Ascending aorta (tissue), 2 donors: ENCODE measurements at regions not wholly inside any gene's neighbourhood (a gene's known extent, or its start where the extent isn't known, plus 50 kb on each side); places are given as distances from the start of the nearest gene placed in this dataset.

Experiments used
- DNase-seq, 2 donors: peaks; one replicate each; pipeline ENCODE4 v3.0.0-alpha.2; 2019; ENCODE audit warnings: low spot score in 2 of 2
- H3K27ac ChIP-seq, 2 donors: fragments of 200-600 bp; sonication (generic); one replicate each; pipeline ENCODE4 v1.5.1; 2016 to 2017; ENCODE audit warnings: mild to moderate bottlenecking in 1 of 2
- H3K27me3 ChIP-seq: fragments of 200-600 bp; sonication (generic); one replicate; pipeline ENCODE4 v1.5.1; 2017
- H3K36me3 ChIP-seq, 2 donors: fragments of 200-600 bp; sonication (generic); one replicate each; pipeline ENCODE4 v1.5.1; 2016
- H3K4me1 ChIP-seq, 2 donors: fragments of 200-600 bp; sonication (generic); one replicate each; pipeline ENCODE4 v1.5.1; 2016 to 2017; ENCODE audit warnings: mild to moderate bottlenecking in 1 of 2
- H3K4me3 ChIP-seq, 2 donors: fragments of 200-600 bp; sonication (generic); one replicate each; pipeline ENCODE4 v1.5.1; 2016 to 2017; ENCODE audit warnings: mild to moderate bottlenecking in 1 of 2
- H3K9me3 ChIP-seq, 2 donors: fragments of 200-600 bp; sonication (generic); one replicate each; pipeline ENCODE4 v1.5.1; 2016
- intact Hi-C: fragments of 100-400 bp; cut with DNase I; formaldehyde crosslinking; loops from one replicate; pipeline ENCODE4 v1.15.1; 2023
- TF ChIP-seq, protein P1 (sequence below), 3 experiments: fragments of 200-600 bp in 2 of 3; fragments of 450-650 bp in 1 of 3; sonication (generic) in 2 of 3; IDR thresholded peaks; one replicate each; pipeline ENCODE4 v1.5.1; 2016 to 2019; ENCODE audit warnings: antibody characterized with exemption in 3 of 3, mild to moderate bottlenecking in 1 of 3, moderate library complexity in 1 of 3

DNA sequence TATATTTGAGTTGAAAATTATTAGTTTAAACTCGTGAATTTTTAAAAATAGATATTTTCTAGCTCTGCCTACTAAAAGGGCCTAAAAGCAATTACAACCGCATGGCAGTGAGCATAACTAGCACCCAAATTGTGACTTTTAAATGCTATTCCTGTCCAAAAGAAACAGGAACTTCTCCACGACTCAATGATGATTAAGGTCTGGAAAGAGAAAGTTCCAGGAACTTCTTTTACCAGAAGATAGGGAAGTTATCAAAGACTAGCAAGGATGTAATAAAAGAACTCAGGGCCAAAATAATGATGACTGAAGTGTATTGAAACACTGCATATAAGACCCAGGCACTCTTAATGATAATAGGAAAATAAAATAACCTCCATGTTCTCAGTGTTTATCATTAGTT, 313.0 kb downstream of the PLPP3 start:
- Histone ChIP-seq H3K4me3 (no peak overlapping the region), H3K27me3 (no peaks in the 10 kb centered on the region), H3K27ac (no peak overlapping the region), H3K36me3 (no peaks in the 10 kb centered on the region), H3K4me1 (no peaks in the 10 kb centered on the region), H3K9me3 (no peaks in the 10 kb centered on the region)
- intact Hi-C loops, result no loop called here
- TF ChIP-seq, protein P1, sequence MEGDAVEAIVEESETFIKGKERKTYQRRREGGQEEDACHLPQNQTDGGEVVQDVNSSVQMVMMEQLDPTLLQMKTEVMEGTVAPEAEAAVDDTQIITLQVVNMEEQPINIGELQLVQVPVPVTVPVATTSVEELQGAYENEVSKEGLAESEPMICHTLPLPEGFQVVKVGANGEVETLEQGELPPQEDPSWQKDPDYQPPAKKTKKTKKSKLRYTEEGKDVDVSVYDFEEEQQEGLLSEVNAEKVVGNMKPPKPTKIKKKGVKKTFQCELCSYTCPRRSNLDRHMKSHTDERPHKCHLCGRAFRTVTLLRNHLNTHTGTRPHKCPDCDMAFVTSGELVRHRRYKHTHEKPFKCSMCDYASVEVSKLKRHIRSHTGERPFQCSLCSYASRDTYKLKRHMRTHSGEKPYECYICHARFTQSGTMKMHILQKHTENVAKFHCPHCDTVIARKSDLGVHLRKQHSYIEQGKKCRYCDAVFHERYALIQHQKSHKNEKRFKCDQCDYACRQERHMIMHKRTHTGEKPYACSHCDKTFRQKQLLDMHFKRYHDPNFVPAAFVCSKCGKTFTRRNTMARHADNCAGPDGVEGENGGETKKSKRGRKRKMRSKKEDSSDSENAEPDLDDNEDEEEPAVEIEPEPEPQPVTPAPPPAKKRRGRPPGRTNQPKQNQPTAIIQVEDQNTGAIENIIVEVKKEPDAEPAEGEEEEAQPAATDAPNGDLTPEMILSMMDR (IDR thresholded peaks at IDR 0.05), result no peak
- DNase-seq, result no peak

DNA sequence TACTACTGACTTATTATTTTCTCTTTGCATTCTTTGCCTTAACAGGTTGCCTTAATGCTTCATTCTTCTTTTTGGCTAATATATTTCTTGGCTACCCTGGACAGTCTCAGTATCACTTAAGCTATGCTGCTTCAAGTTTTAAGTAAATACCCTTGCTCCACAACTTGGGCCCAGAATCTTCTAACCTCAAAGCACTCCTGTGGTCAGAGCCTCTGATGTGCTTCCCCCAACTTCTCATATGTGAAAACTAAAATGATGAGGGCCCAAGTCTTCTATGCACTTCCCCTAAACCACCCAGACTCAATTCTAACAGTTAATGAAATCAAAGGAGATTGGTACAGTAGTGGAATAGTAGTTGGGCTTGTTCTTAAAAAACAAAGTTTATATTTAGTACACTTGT, 314.1 kb downstream of the PLPP3 start:
- Histone ChIP-seq H3K27ac (no peak overlapping the region), H3K9me3 (peaks cover 2 to 3% of the 10 kb centered on the region in 2 donors), H3K4me3 (no peak overlapping the region), H3K4me1 (no peaks in the 10 kb centered on the region), H3K27me3 (no peaks in the 10 kb centered on the region), H3K36me3 (no peaks in the 10 kb centered on the region)
- DNase-seq, result no peak
- intact Hi-C loops, result no loop called here
- TF ChIP-seq, protein P1 (IDR thresholded peaks at IDR 0.05), result no peak

DNA sequence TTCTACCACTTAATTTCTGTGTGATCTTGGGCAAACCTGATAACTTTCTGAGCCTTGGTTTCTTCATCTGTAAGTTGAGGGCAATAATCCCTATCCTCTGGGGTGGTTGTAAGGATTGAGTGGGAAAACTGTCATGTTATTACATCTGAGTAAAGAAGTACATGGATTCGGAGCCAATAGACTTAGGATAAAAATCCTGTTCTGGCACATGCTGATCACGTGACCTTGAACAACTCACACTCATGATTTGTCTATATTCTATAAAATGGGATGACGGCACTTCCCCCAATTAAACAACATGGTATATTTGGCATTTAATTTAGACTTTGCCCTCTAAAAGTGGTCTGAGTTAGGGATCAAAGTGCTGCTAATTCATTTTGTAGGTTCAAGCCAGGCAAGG, 315.5 kb downstream of the PLPP3 start:
- H3K4me1 ChIP-seq, result no peaks in the 10 kb centered on the region
- H3K27ac ChIP-seq, result no peak overlapping the region
- no peaks in the 10 kb centered on the region for H3K27me3 ChIP-seq
- H3K9me3 ChIP-seq, result peaks cover 5% of the 10 kb centered on the region in 2 donors
- DNase-seq, result no peak
- H3K4me3 ChIP-seq, result no peak overlapping the region
- H3K36me3 ChIP-seq, result no peaks in the 10 kb centered on the region
- intact Hi-C loops, result no loop called here
- TF ChIP-seq, protein P1 (IDR thresholded peaks at IDR 0.05), result no peak

DNA sequence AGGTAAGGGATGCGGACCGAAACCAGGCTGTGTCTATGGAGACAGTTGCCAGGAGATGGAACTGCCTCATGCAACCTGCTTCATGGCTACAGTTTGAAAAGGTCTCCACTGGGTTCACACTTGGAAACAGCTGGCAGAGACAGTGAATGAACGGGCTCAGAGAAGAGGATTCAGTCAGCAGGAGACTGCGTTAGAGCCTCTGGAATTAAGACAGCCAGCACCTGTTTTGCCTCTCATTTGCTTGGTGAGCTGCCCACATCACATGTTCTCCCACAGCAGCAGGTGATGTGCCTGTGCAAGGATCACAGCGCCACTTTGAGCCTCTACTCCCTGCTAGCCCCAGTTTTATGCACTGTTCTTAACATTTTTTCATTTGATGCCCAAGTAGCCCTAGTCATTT, 321.0 kb downstream of the PLPP3 start:
- Histone ChIP-seq H3K27ac (no peak overlapping the region), H3K27me3 (no peaks in the 10 kb centered on the region), H3K36me3 (no peaks in the 10 kb centered on the region), H3K9me3 (peaks cover 5% of the 10 kb centered on the region in 2 donors), H3K4me1 (peaks cover 9 to 14% of the 10 kb centered on the region in 2 donors), H3K4me3 (no peak overlapping the region)
- intact Hi-C loops, result loop anchor here (5.0 kb wide), 1 partner anchor 186 kb away; no protein-coding TSS in a partner anchor
- DNase-seq, result no peak
- TF ChIP-seq, protein P1 (IDR thresholded peaks at IDR 0.05), result no peak

DNA sequence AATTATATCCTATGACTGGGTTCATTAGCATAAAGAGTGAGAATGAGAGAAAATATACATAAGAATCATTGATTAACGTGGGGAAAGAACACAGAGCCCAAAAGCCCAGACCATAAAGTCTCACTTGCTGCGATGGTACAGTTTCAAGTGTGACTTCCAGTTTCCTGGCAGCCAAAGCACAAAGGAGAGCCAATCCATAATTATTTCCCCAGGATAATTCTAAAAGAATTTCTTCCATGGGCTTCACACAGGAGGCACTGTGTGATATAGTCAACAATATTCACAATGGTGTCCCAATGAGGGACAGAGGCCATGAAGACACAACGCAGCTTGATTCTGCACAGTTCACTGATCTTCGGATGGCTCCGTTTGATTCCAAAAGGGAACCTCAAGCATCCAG, 321.6 kb downstream of the PLPP3 start:
- Histone ChIP-seq H3K27me3 (no peaks in the 10 kb centered on the region), H3K36me3 (no peaks in the 10 kb centered on the region), H3K27ac (no peak overlapping the region), H3K9me3 (peaks cover 5% of the 10 kb centered on the region in 2 donors), H3K4me3 (no peak overlapping the region), H3K4me1 (peaks cover 9 to 14% of the 10 kb centered on the region in 2 donors)
- intact Hi-C loops, result loop anchor here (5.0 kb wide), 1 partner anchor 185 kb away; no protein-coding TSS in a partner anchor
- TF ChIP-seq, protein P1 (IDR thresholded peaks at IDR 0.05), result no peak
- DNase-seq, result no peak
